ENCODE measurements at regions not wholly inside any gene's neighbourhood (a gene's known extent, or its start where the extent isn't known, plus 50 kb on each side); places are given as distances from the start of the nearest gene placed in this dataset.
A peak's percentile ranks its signal among the peaks of the same experiment; 100 is the strongest.

DNA sequence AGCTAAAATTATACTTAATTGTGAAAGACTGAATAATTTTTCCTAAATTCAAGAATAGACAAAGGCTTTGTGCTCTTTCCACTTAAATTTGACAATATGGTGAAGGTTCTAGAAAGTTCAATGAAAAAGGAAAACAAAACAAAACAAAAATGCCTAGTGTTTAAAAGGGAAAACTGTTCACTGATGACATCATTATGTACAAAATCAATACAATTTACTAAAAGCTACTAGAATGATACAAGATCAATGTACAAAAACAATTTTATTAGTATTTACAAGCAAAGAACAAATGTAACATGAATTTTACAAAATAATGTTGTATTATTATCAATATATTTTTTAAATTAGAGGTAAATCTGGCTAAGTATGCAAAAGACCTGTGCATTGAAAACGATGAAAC, 499.1 kb upstream of the FSIP2 start:
- no peak overlapping the region for H3K4me3 ChIP-seq
- H3K27me3 ChIP-seq, result no peaks in the 10 kb centered on the region
- no peak for TF ChIP-seq POLR2AphosphoS5 (IDR thresholded peaks at IDR 0.05)
- TF ChIP-seq POLR2A (IDR thresholded peaks at IDR 0.05), result no peak
- TF ChIP-seq, protein P1, sequence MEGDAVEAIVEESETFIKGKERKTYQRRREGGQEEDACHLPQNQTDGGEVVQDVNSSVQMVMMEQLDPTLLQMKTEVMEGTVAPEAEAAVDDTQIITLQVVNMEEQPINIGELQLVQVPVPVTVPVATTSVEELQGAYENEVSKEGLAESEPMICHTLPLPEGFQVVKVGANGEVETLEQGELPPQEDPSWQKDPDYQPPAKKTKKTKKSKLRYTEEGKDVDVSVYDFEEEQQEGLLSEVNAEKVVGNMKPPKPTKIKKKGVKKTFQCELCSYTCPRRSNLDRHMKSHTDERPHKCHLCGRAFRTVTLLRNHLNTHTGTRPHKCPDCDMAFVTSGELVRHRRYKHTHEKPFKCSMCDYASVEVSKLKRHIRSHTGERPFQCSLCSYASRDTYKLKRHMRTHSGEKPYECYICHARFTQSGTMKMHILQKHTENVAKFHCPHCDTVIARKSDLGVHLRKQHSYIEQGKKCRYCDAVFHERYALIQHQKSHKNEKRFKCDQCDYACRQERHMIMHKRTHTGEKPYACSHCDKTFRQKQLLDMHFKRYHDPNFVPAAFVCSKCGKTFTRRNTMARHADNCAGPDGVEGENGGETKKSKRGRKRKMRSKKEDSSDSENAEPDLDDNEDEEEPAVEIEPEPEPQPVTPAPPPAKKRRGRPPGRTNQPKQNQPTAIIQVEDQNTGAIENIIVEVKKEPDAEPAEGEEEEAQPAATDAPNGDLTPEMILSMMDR (IDR thresholded peaks at IDR 0.05), result no peak
- TF ChIP-seq EP300 (IDR thresholded peaks at IDR 0.05), result no peak
- H3K9me3 ChIP-seq, result peaks cover 0 to 6% (median 4%) of the 10 kb centered on the region in 4 donors
- ATAC-seq (ENCODE audit: low FRiP score in 2 of 2), result no peak
- H3K4me1 ChIP-seq, result no peaks in the 10 kb centered on the region
- no peak for DNase-seq
- 68 to 80% methylated on average over 1 of the region's 1 CpG for WGBS, 2 donors
- H3K27ac ChIP-seq, result no peak overlapping the region
- H3K36me3 ChIP-seq, result no peaks in the 10 kb centered on the region

DNA sequence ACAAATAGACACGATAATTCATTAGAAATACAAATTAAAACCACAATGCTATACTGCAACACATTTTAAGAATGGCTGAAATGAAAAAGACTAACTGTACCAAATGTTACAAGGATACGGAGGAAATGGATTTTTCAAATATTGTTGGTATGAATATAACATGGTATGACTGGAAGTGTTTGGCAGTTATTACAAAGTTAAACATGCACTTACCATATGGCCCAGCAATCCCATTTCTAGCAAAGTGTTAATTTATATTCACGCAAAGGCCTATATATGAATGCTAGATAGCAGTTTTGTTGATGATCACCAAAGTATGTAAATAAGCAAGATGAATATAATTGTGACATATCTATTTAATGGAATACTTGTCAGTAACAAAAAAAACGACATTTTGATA, 497.8 kb upstream of the FSIP2 start:
- Histone ChIP-seq H3K9me3 (peaks cover 0 to 6% (median 3%) of the 10 kb centered on the region in 4 donors), H3K36me3 (no peaks in the 10 kb centered on the region), H3K4me1 (no peaks in the 10 kb centered on the region), H3K27me3 (no peaks in the 10 kb centered on the region), H3K4me3 (no peak overlapping the region), H3K27ac (no peak overlapping the region)
- no peak for DNase-seq
- TF ChIP-seq POLR2A (IDR thresholded peaks at IDR 0.05), result no peak
- TF ChIP-seq EP300 (IDR thresholded peaks at IDR 0.05), result no peak
- TF ChIP-seq, protein P1 (IDR thresholded peaks at IDR 0.05), result no peak
- no peak for TF ChIP-seq POLR2AphosphoS5 (IDR thresholded peaks at IDR 0.05)
- WGBS, 2 donors, result 72 to 74% methylated on average over 4 of the region's 4 CpGs
- no peak for ATAC-seq (ENCODE audit: low FRiP score in 2 of 2)

DNA sequence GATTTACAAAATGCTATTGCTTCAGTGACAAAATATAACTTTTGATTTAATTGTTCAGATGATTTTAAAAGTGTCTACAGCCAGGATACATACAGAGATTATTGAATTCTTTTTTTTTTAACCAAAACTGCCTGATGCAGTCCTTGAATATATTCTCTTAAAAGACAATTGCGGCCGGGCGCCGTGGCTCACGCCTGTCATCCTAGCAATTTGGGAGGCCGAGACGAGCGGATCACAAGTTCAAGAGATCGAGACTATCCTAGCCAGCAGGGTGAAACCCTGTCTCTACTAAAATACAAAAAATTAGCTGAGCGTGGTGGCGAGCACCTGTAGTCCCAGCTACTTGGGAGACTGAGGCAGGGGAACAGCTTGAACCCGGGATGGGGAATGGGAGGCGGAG, 497.0 kb upstream of the FSIP2 start:
- TF ChIP-seq POLR2A (IDR thresholded peaks at IDR 0.05) (no peak), EP300 (IDR thresholded peaks at IDR 0.05) (no peak), POLR2AphosphoS5 (IDR thresholded peaks at IDR 0.05) (no peak)
- TF ChIP-seq, protein P1 (IDR thresholded peaks at IDR 0.05), result no peak
- 91 to 92% methylated on average over 13 of the region's 13 CpGs for WGBS, 2 donors
- Histone ChIP-seq H3K9me3 (peaks cover 0 to 5% (median under 1%) of the 10 kb centered on the region in 4 donors), H3K36me3 (no peaks in the 10 kb centered on the region), H3K4me1 (no peaks in the 10 kb centered on the region), H3K4me3 (no peak overlapping the region), H3K27ac (no peak overlapping the region), H3K27me3 (no peaks in the 10 kb centered on the region)
- DNase-seq, result peak in 1 of 2 donors; percentile 47
- ATAC-seq (ENCODE audit: low FRiP score in 2 of 2), result no peak

GRCh38 chr2:185242462-185242861, 496.1 kb upstream of the FSIP2 start:
- WGBS, 2 donors, result 74 to 76% methylated on average over 2 of the region's 2 CpGs
- no peak for TF ChIP-seq POLR2AphosphoS5 (IDR thresholded peaks at IDR 0.05)
- TF ChIP-seq, protein P1 (IDR thresholded peaks at IDR 0.05), result no peak
- Histone ChIP-seq H3K4me1 (no peaks in the 10 kb centered on the region), H3K27me3 (no peaks in the 10 kb centered on the region), H3K9me3 (no peaks in the 10 kb centered on the region), H3K4me3 (no peak overlapping the region), H3K27ac (no peak overlapping the region), H3K36me3 (no peaks in the 10 kb centered on the region)
- DNase-seq, result no peak
- ATAC-seq (ENCODE audit: low FRiP score in 2 of 2), result no peak

DNA sequence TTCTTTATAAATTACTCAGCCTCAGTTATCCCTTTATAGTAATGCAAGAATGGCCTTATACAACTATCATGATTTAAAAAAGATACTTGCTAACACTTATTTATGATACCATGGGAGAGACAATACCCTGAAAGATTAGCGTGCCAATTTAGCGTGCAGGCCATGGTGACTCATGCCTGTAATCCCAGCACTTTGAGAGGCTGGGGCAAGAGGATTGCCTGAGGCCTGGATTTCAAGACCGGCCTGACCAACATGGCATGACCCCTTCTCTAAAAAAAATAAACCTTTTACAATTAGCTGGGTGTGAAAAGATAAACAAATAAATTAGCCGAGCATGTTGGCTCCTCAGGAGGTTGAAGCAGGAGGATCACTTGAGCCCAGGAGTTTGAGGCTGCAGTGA, 493.4 kb upstream of the FSIP2 start:
- 88 to 96% methylated on average over 4 of the region's 4 CpGs for WGBS, 2 donors
- Histone ChIP-seq H3K36me3 (no peaks in the 10 kb centered on the region), H3K27ac (no peak overlapping the region), H3K4me3 (no peak overlapping the region), H3K9me3 (no peaks in the 10 kb centered on the region), H3K27me3 (no peaks in the 10 kb centered on the region), H3K4me1 (no peaks in the 10 kb centered on the region)
- TF ChIP-seq POLR2AphosphoS5 (IDR thresholded peaks at IDR 0.05) (no peak), POLR2A (IDR thresholded peaks at IDR 0.05) (no peak), EP300 (IDR thresholded peaks at IDR 0.05) (no peak)
- TF ChIP-seq, protein P1 (IDR thresholded peaks at IDR 0.05), result no peak
- ATAC-seq (ENCODE audit: low FRiP score in 2 of 2), result no peak
- no peak for DNase-seq

Data from upper lobe of left lung (tissue), 6 donors.